Thoracic aorta (tissue), 2 donors: ENCODE measurements at regions not wholly inside any gene's neighbourhood (a gene's known extent, or its start where the extent isn't known, plus 50 kb on each side); places are given as distances from the start of the nearest gene placed in this dataset.

Experiments used
- ATAC-seq: fragments of 150-250 bp; one replicate; pipeline ENCODE4 v1.8.0; 2017; ENCODE audit warnings: low read depth; ENCODE audit not compliant: insufficient number of reproducible peaks, low FRiP score
- DNase-seq: peaks from one replicate; pipeline ENCODE4 v3.0.0-alpha.2; 2020; ENCODE audit warnings: low spot score
- H3K27ac ChIP-seq, 2 donors: fragments of 200-600 bp; sonication (generic); 1 replicate in 1 of 2; 2 replicates in 1 of 2; pipeline ENCODE4 v1.5.1; 2016; ENCODE audit warnings: mild to moderate bottlenecking in 2 of 2, moderate library complexity in 2 of 2
- H3K27me3 ChIP-seq: fragments of 200-600 bp; sonication (generic); replicated peaks from 2 replicates; pipeline ENCODE4 v1.6.0; 2016; ENCODE audit warnings: mild to moderate bottlenecking; ENCODE audit not compliant: insufficient read depth
- H3K36me3 ChIP-seq: fragments of 200-600 bp; sonication (generic); one replicate; pipeline ENCODE4 v1.5.1; 2016
- H3K4me1 ChIP-seq, 2 donors: fragments of 200-600 bp; sonication (generic); 1 replicate in 1 of 2; 2 replicates in 1 of 2; pipeline versions ENCODE4 v1.5.1 to v1.6.0; 2016; ENCODE audit warnings: low read depth in 2 of 2, mild to moderate bottlenecking in 1 of 2; ENCODE audit not compliant: control insufficient read depth in 1 of 2
- H3K4me3 ChIP-seq: fragments of 200-600 bp; sonication (generic); 2 replicates; pipeline ENCODE4 v1.5.1; 2016; ENCODE audit warnings: mild to moderate bottlenecking
- H3K9me3 ChIP-seq: fragments of 200-600 bp; sonication (generic); 2 replicates; pipeline ENCODE4 v1.5.1; 2016
- TF ChIP-seq, protein P1 (sequence below): fragments of 200-600 bp; sonication (generic); IDR thresholded peaks from one replicate; pipeline ENCODE4 v1.5.1; 2019; ENCODE audit warnings: antibody characterized with exemption

DNA sequence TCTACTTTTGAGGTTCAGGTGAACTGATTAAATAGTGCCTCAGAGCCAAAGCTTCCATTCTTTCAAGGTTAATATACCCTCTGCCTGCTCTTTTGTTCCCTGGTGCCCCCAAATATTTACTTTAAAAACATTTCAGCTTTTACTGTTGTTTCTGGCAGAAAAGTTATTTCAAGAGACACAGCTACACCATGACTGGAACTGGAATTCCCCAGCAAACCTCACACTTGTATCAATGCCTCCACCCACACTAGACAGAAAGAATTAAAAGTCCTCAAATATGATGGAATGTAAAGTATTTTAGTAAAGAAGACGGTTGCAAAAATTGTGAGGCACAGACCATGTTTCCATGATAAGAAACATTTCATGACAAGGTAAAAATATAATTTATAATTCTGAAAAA is 720.2 kb upstream of the TYRP1 start:
- H3K4me1 ChIP-seq: no peaks in the 10 kb centered on the region
- no peak for ATAC-seq
- DNase-seq: no peak

DNA sequence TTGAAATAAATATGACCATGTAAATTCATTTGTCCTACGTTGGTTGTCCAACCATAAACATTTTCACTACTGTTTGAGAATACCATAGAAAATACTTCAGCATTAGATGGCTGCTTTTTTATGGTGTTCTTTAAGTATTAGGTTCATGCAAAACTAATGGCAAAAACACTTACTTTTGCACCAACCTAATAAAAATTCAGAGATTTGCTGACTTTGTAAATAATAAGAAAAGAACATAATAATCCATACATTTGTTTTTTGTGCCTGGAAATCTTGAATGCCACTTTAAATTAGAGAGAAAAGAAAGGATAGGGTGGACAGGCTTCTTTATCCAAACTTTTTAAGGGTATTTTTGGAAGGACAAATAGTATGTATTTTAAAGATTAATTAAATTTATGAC is 719.7 kb upstream of the TYRP1 start:
- Histone ChIP-seq H3K27me3 (no peaks in the 10 kb centered on the region), H3K4me3 (no peak overlapping the region), H3K4me1 (no peaks in the 10 kb centered on the region), H3K9me3 (no peaks in the 10 kb centered on the region), H3K36me3 (no peaks in the 10 kb centered on the region), H3K27ac (no peak overlapping the region)
- TF ChIP-seq, protein P1, sequence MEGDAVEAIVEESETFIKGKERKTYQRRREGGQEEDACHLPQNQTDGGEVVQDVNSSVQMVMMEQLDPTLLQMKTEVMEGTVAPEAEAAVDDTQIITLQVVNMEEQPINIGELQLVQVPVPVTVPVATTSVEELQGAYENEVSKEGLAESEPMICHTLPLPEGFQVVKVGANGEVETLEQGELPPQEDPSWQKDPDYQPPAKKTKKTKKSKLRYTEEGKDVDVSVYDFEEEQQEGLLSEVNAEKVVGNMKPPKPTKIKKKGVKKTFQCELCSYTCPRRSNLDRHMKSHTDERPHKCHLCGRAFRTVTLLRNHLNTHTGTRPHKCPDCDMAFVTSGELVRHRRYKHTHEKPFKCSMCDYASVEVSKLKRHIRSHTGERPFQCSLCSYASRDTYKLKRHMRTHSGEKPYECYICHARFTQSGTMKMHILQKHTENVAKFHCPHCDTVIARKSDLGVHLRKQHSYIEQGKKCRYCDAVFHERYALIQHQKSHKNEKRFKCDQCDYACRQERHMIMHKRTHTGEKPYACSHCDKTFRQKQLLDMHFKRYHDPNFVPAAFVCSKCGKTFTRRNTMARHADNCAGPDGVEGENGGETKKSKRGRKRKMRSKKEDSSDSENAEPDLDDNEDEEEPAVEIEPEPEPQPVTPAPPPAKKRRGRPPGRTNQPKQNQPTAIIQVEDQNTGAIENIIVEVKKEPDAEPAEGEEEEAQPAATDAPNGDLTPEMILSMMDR: no peak
- DNase-seq (no peak), ATAC-seq (no peak)

More for the DNA sequence above, 720.2 kb upstream of the TYRP1 start:
- Histone ChIP-seq H3K9me3 (no peaks in the 10 kb centered on the region), H3K27me3 (no peaks in the 10 kb centered on the region), H3K27ac (no peak overlapping the region), H3K36me3 (no peaks in the 10 kb centered on the region), H3K4me3 (no peak overlapping the region)
- TF ChIP-seq, protein P1: no peak

DNA sequence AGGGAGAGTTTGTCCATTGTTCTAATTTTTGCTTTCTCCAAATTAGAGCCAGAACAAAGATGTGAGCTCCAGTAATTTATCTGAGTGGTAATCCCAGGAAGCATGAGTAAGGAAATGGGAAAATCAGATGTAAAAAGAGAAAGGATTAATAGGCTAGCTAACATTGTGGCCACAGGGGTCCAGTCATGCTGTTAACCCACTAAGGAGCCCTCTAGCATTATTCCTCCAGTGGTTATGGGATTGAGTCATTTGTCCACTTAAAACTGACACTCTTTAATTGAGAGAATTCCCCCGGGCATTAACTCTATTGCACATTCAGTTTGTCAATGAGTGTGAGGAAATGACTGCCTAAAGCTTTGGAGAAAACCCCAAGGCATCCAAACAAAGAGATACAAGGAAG is 700.3 kb upstream of the TYRP1 start:
- TF ChIP-seq, protein P1: no peak
- ATAC-seq: no peak
- H3K27me3 ChIP-seq: no peaks in the 10 kb centered on the region

DNA sequence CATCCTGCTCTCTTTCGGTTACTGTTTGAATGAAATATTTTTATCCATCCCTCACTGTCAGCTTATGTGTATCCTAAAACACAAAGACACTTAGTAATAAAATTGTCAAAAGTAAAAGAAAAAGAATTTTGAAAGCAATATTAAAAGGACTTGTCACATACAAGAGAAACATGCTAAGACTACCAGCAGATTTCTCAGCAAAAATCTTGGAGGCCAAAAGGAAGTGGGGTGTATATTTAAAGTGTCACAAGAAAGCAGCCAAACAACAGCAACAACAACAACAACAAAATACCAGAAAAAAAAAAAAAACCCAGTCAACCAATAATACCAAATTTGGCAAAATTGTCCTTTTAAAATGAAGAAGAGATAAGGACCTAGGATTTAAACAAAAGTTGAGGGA is 678.7 kb upstream of the TYRP1 start:
- Histone ChIP-seq H3K27me3 (no peaks in the 10 kb centered on the region), H3K27ac (no peak overlapping the region), H3K36me3 (no peaks in the 10 kb centered on the region), H3K4me1 (no peaks in the 10 kb centered on the region), H3K4me3 (no peak overlapping the region), H3K9me3 (peaks cover 5% of the 10 kb centered on the region)
- ATAC-seq: no peak
- TF ChIP-seq, protein P1: no peak
- DNase-seq: no peak

More for the DNA sequence above, 700.3 kb upstream of the TYRP1 start:
- Histone ChIP-seq H3K9me3 (no peaks in the 10 kb centered on the region), H3K4me1 (no peaks in the 10 kb centered on the region), H3K27ac (no peak overlapping the region), H3K4me3 (no peak overlapping the region), H3K36me3 (no peaks in the 10 kb centered on the region)
- DNase-seq: no peak

DNA sequence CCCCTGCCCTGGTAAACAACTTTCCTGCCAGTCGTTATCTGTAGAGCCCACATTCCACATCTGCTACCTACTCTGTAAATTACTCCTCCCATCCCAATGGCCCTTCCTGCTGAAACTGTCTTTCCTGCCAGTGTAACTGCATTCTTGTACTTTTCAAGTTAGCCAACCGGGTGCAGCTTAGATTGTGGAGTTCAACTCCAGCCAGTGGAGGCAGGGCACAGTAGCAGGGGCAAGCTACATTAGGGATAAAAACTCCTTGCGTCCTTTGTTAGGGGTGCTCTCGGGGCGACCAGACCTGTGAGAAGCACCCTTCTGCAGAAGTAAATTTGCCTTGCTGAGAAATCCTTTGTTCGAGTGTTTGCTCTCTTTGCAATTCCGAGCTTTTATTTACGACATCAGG is 639.0 kb upstream of the TYRP1 start:
- TF ChIP-seq, protein P1: no peak
- Histone ChIP-seq H3K4me1 (no peaks in the 10 kb centered on the region), H3K27me3 (no peaks in the 10 kb centered on the region), H3K27ac (no peak overlapping the region), H3K9me3 (peaks cover 5% of the 10 kb centered on the region), H3K4me3 (no peak overlapping the region), H3K36me3 (no peaks in the 10 kb centered on the region)
- ATAC-seq: no peak
- no peak for DNase-seq
